Neural progenitor cell (in vitro differentiated cells): ENCODE measurements at regions not wholly inside any gene's neighbourhood (a gene's known extent, or its start where the extent isn't known, plus 50 kb on each side); places are given as distances from the start of the nearest gene placed in this dataset.

Source experiments
- CTCF ChIP-seq: fragments of 200-600 bp; sonication (generic); IDR thresholded peaks from 2 replicates; pipeline ENCODE4 v1.5.1; 2017; ENCODE audit warnings: antibody characterized with exemption, mild to moderate bottlenecking
- EZH2 ChIP-seq: fragments of 200-600 bp; sonication (generic); IDR thresholded peaks from 2 replicates; pipeline ENCODE4 v1.6.1; 2017; ENCODE audit warnings: antibody characterized with exemption, mild to moderate bottlenecking, moderate library complexity
- EZH2phosphoT487 ChIP-seq: fragments of 200-600 bp; sonication (generic); IDR thresholded peaks from 2 replicates; pipeline ENCODE4 v1.6.1; 2017; ENCODE audit warnings: antibody characterized with exemption

- TF ChIP-seq CTCF (no peak), EZH2 (no peak), EZH2phosphoT487 (no peak)
These were observed 607.0 kb upstream of the KIRREL3 start for GRCh38 chr11:127607487-127608085.
